H1 (cell line): ENCODE measurements at regions not wholly inside any gene's neighbourhood (a gene's known extent, or its start where the extent isn't known, plus 50 kb on each side); places are given as distances from the start of the nearest gene placed in this dataset.

Experiments
- CTCF ChIA-PET: fragments of 300-600 bp; sonication (Branson Sonifier 250); formaldehyde crosslinking; loops from one replicate; lab custom pipeline; 2021; ENCODE audit not compliant: partially characterized antibody; lab: Charles Lee
- POLR2A ChIA-PET: fragments of 300-600 bp; sonication (Branson Sonifier 250); formaldehyde crosslinking; loops from one replicate; lab custom pipeline; 2021; ENCODE audit warnings: inconsistent platforms; ENCODE audit not compliant: partially characterized antibody; lab: Charles Lee
- DNase-seq, 2 experiments: peaks; one replicate each; pipeline versions ENCODE4 v3.0.0 to v3.0.0-alpha.2; 2010 to 2022; ENCODE audit warnings: low spot score in 2 of 2, low read depth in 1 of 2, mixed read lengths in 1 of 2
- FAIRE-seq: peaks from 2 replicates; lab custom pipeline; 2011; peaks lifted over from hg19 to GRCh38; lab: Jason Lieb, UNC
- H2AFZ ChIP-seq: 2 replicates; pipeline ENCODE4 v1.8.1; 2012; ENCODE audit warnings: low read length, inconsistent platforms
- H2AK5ac ChIP-seq: 2 replicates; pipeline ENCODE4 v1.6.1; 2013; ENCODE audit warnings: low read depth, low read length
- H2BK120ac ChIP-seq: replicated peaks from 2 replicates; pipeline ENCODE3; 2013; ENCODE audit warnings: low read depth, low read length, inconsistent platforms
- H2BK12ac ChIP-seq: 2 replicates; pipeline ENCODE4 v1.6.1; 2013; ENCODE audit warnings: low read depth, low read length
- H2BK15ac ChIP-seq: 2 replicates; pipeline ENCODE4 v1.6.1; 2013; ENCODE audit warnings: low read length
- H2BK20ac ChIP-seq: 2 replicates; pipeline ENCODE4 v1.6.1; 2013; ENCODE audit warnings: low read length
- H2BK5ac ChIP-seq: 2 replicates; pipeline ENCODE4 v1.6.1; 2013; ENCODE audit warnings: low read depth, low read length
- H3K14ac ChIP-seq: 2 replicates; pipeline ENCODE4 v1.6.1; 2013; ENCODE audit warnings: inconsistent platforms; ENCODE audit not compliant: insufficient read length
- H3K18ac ChIP-seq: 2 replicates; pipeline ENCODE4 v1.6.1; 2013; ENCODE audit warnings: low read length; ENCODE audit errors: extremely low read depth
- H3K23ac ChIP-seq: 2 replicates; pipeline ENCODE4 v1.6.1; 2013; ENCODE audit warnings: inconsistent platforms; ENCODE audit not compliant: insufficient read length
- H3K23me2 ChIP-seq: 2 replicates; pipeline ENCODE4 v1.6.1; 2013; ENCODE audit warnings: low read depth, low read length
- H3K27ac ChIP-seq: 2 replicates; pipeline ENCODE4 v1.6.1; 2011; ENCODE audit warnings: low read depth, low read length, inconsistent platforms
- H3K27me3 ChIP-seq, 4 experiments: replicated peaks in 1 of 4; 1 replicate in 1 of 4; 2 replicates in 3 of 4; pipeline versions ENCODE4 v1.6.1 to v1.8.1; 2011 to 2013; ENCODE audit warnings: low read length in 3 of 4, mild to moderate bottlenecking in 3 of 4, inconsistent platforms in 2 of 4, mixed read lengths in 2 of 4, moderate library complexity in 1 of 4; ENCODE audit not compliant: control insufficient read depth in 3 of 4, insufficient read depth in 3 of 4; ENCODE audit errors: extremely low read depth in 1 of 4
- H3K36me3 ChIP-seq, 4 experiments: 2 replicates each; pipeline versions ENCODE4 v1.6.1 to v1.8.1; 2011 to 2013; ENCODE audit warnings: mild to moderate bottlenecking in 4 of 4, low read length in 3 of 4, moderate library complexity in 2 of 4, control low read depth in 1 of 4, inconsistent platforms in 1 of 4; ENCODE audit not compliant: insufficient read depth in 4 of 4, control insufficient read depth in 2 of 4
- H3K4ac ChIP-seq: replicated peaks from 2 replicates; pipeline ENCODE3; 2013; ENCODE audit warnings: low read length, low read depth, mixed read lengths, inconsistent platforms; ENCODE audit not compliant: insufficient read length
- H3K4me1 ChIP-seq, 4 experiments: replicated peaks in 1 of 4; 1 replicate in 1 of 4; 2 replicates in 3 of 4; pipeline versions ENCODE4 v1.6.1 to v1.8.1; 2011 to 2013; ENCODE audit warnings: low read length in 3 of 4, inconsistent platforms in 2 of 4, mixed read lengths in 1 of 4; ENCODE audit not compliant: insufficient read depth in 4 of 4, control insufficient read depth in 3 of 4
- H3K4me2 ChIP-seq, 2 experiments: 2 replicates each; pipeline versions ENCODE4 v1.6.1 to v1.8.1; 2011 to 2013; ENCODE audit warnings: low read depth in 2 of 2, low read length in 2 of 2, control low read depth in 1 of 2, inconsistent platforms in 1 of 2, mild to moderate bottlenecking in 1 of 2; ENCODE audit not compliant: insufficient read depth in 1 of 2
- H3K4me3 ChIP-seq, 4 experiments: fragments of 200-600, 300-600 bp in 1 of 4; sonication (generic), shearing (Covaris generic), sonication (Bioruptor Twin) in 1 of 4; 2 replicates each; pipeline versions ENCODE4 v1.5.1 to v1.8.1; 2011 to 2016; ENCODE audit warnings: low read length in 4 of 4, low read depth in 3 of 4, control low read depth in 2 of 4, inconsistent platforms in 2 of 4, mild to moderate bottlenecking in 2 of 4, mixed read lengths in 1 of 4, moderate library complexity in 1 of 4; ENCODE audit not compliant: insufficient read depth in 2 of 4; ENCODE audit errors: extremely low read depth in 1 of 4
- H3K56ac ChIP-seq: replicated peaks from 2 replicates; pipeline ENCODE3; 2013; ENCODE audit warnings: low read depth, mild to moderate bottlenecking, mixed read lengths, low read length, inconsistent platforms; ENCODE audit not compliant: insufficient read length
- H3K79me1 ChIP-seq: 2 replicates; pipeline ENCODE4 v1.6.1; 2013; ENCODE audit warnings: low read depth, low read length, control low read depth
- H3K79me2 ChIP-seq, 2 experiments: 2 replicates each; pipeline versions ENCODE4 v1.6.1 to v1.8.1; 2012 to 2013; ENCODE audit warnings: low read length in 2 of 2, mild to moderate bottlenecking in 2 of 2, inconsistent platforms in 1 of 2; ENCODE audit not compliant: insufficient read depth in 2 of 2, control insufficient read depth in 1 of 2
- H3K9ac ChIP-seq, 4 experiments: replicated peaks in 1 of 4; 1 replicate in 1 of 4; 2 replicates in 3 of 4; pipeline versions ENCODE4 v1.6.1 to v1.8.1; 2011 to 2013; ENCODE audit warnings: low read depth in 3 of 4, low read length in 3 of 4, control low read depth in 2 of 4, mild to moderate bottlenecking in 2 of 4, moderate library complexity in 2 of 4, inconsistent platforms in 1 of 4; ENCODE audit errors: extremely low read depth in 1 of 4
- H3K9me3 ChIP-seq, 2 experiments: 2 replicates each; pipeline versions ENCODE4 v1.6.1 to v1.8.1; 2012 to 2013; ENCODE audit warnings: mild to moderate bottlenecking in 2 of 2, moderate library complexity in 2 of 2, control low read depth in 1 of 2, inconsistent platforms in 1 of 2, low read depth in 1 of 2, low read length in 1 of 2, mixed read lengths in 1 of 2; ENCODE audit not compliant: insufficient read depth in 2 of 2
- H4K20me1 ChIP-seq, 2 experiments: replicated peaks in 1 of 2; 2 replicates each; pipeline versions ENCODE3 to v1.8.1; 2011 to 2013; ENCODE audit warnings: inconsistent platforms in 2 of 2, low read length in 2 of 2, mild to moderate bottlenecking in 1 of 2; ENCODE audit not compliant: insufficient read depth in 2 of 2, control insufficient read depth in 1 of 2
- H4K5ac ChIP-seq: 2 replicates; pipeline ENCODE4 v1.6.1; 2013; ENCODE audit warnings: low read length, low read depth, mixed read lengths, inconsistent platforms; ENCODE audit not compliant: insufficient read length
- H4K8ac ChIP-seq: 2 replicates; pipeline ENCODE4 v1.8.0; 2013; ENCODE audit warnings: mild to moderate bottlenecking, moderate library complexity, low read length, inconsistent platforms; ENCODE audit not compliant: insufficient read depth; ENCODE audit errors: extremely low read depth
- H4K91ac ChIP-seq: replicated peaks from 2 replicates; pipeline ENCODE3; 2013; ENCODE audit warnings: low read length, mixed read lengths, inconsistent platforms; ENCODE audit not compliant: insufficient read length
- ASH2L ChIP-seq: fragments of 200-600, 300-600 bp; sonication (generic); IDR thresholded peaks from one replicate; pipeline ENCODE4 v1.7.1; 2017; ENCODE audit warnings: low read length
- CHD2 ChIP-seq: IDR thresholded peaks from 2 replicates; pipeline ENCODE4 v1.6.1; 2012; ENCODE audit warnings: low read length, improper control_type of control experiment
- HDAC2 ChIP-seq, 2 experiments: fragments of 300-600 bp in 1 of 2; sonication (generic) in 1 of 2; IDR thresholded peaks; 2 replicates each; pipeline ENCODE4 v1.6.1; 2011 to 2012; ENCODE audit warnings: low read depth in 2 of 2, low read length in 2 of 2, mild to moderate bottlenecking in 2 of 2, moderate library complexity in 2 of 2, borderline replicate concordance in 1 of 2, inconsistent platforms in 1 of 2
- NANOG ChIP-seq: IDR thresholded peaks from 2 replicates; pipeline ENCODE4 v1.6.1; 2011; ENCODE audit warnings: low read length, low read depth, mild to moderate bottlenecking, inconsistent platforms; ENCODE audit not compliant: insufficient read depth, poor library complexity, severe bottlenecking
- RBBP5 ChIP-seq: IDR thresholded peaks from 2 replicates; pipeline ENCODE4 v1.7.1; 2012; ENCODE audit warnings: low read depth, mild to moderate bottlenecking, inconsistent platforms, low read length, moderate library complexity, borderline replicate concordance
- SAP30 ChIP-seq: fragments of 300-600 bp; sonication (generic); IDR thresholded peaks from 2 replicates; pipeline ENCODE4 v1.7.1; 2012; ENCODE audit warnings: low read length, moderate library complexity, mild to moderate bottlenecking, inconsistent platforms; ENCODE audit not compliant: insufficient read depth, insufficient replicate concordance
- TAF1 ChIP-seq: IDR thresholded peaks from 2 replicates; pipeline ENCODE4 v1.6.1; 2011; ENCODE audit warnings: mild to moderate bottlenecking, low read depth, low read length
- WGBS, 2 experiments: shearing (Covaris generic) in 1 of 2; methylation state at CpG; one replicate each; pipeline versions ENCODE4 v1.1.6 to v1.1.7; 2013 to 2015; ENCODE audit warnings: low lambda C conversion rate in 2 of 2, mixed read lengths in 2 of 2, inconsistent platforms in 1 of 2, low coverage in 1 of 2, missing lambda C conversion rate in 1 of 2; ENCODE audit not compliant: insufficient replicate concordance in 2 of 2, insufficient coverage in 1 of 2, insufficient read length in 1 of 2; ENCODE audit errors: extremely low coverage in 1 of 2, missing lambda C conversion rate in 1 of 2; 5-methylcytosine and 5-hydroxymethylcytosine counted together

DNA sequence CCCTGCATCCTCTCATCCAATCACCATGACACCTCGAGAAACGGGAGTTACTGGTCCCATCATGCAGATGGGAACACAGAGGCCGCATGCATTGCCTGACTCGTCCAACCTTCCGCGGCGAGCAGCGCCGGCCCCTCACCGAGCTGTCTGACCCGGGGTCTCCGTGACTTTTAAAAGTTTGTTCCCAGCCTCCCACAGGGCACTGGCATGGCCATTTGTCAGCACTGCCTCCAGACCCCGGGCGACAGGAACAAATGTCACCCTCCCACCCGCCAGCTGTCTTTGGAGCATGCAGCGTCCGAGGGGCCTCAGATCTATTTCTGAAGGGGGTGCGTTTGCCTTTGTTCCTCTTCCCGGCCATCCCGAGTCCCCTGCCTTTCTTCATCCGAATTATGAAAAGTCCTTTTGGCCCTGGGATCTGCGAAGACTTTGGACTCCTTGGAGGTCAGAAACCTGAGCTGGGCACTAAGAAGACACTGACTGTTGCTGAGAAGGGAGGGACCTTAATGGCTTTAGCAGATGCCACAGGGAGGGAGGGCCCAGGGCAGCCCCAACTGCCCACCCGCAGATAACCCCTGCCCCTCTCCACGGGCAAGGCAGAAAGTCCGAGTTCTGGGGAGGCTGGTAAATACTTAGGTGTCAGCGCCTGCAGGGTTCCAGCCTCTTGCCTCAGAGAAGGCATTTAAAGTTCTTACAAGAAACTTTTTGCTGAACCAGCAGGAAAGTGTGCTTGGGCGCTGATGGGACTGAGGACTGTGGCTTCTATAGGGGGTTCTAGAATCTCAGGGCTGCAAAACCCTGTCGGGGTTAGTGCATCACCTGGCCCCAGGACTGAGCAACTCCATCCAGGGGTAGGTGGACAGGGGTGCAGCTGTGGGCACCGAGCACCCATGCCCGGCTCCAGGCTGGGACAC, 348.1 kb downstream of the FOXL1 start:
- Histone ChIP-seq H2AFZ (no peak overlapping the region), H4K5ac (no peak overlapping the region), H3K14ac (no peak overlapping the region), H3K4ac (no peak overlapping the region), H2BK12ac (no peak overlapping the region), H3K4me1 (peaks cover 0 to 3% (median 0%) of the 10 kb centered on the region in 4 experiments; a peak in 1 of 7 replicates), H3K9me3 (peaks cover 2% of the 10 kb centered on the region in 2 experiments; a peak in 2 of 4 replicates), H3K36me3 (no peaks in the 10 kb centered on the region), H4K20me1 (no peaks in the 10 kb centered on the region), H3K23ac (no peak overlapping the region), H3K79me2 (no peaks in the 10 kb centered on the region), H4K91ac (no peak overlapping the region), H3K18ac (no peak overlapping the region), H3K23me2 (no peaks in the 10 kb centered on the region), H2BK20ac (no peak overlapping the region), H2AK5ac (no peak overlapping the region), H3K27me3 (no peaks in the 10 kb centered on the region), H2BK15ac (no peak overlapping the region), H3K27ac (no peak overlapping the region), H3K4me2 (no peak overlapping the region), H3K4me3 (no peak overlapping the region), H3K79me1 (no peaks in the 10 kb centered on the region; the same call in 1 of the 2 replicates), H3K9ac (no peak overlapping the region), H4K8ac (no peak overlapping the region), H2BK5ac (no peak overlapping the region), H2BK120ac (no peak overlapping the region), H3K56ac (no peak overlapping the region)
- CTCF ChIA-PET, result interaction anchor here (1.3 kb wide), 1 partner anchor 22 kb away, joined by 3 read pairs; no protein-coding TSS in a partner anchor
- TF ChIP-seq NANOG (no peak), RBBP5 (no peak), CHD2 (no peak), SAP30 (no peak), ASH2L (no peak), TAF1 (no peak), HDAC2 (IDR thresholded peaks at IDR 0.05; ENCODE audit: borderline replicate concordance in 1 of 2, low read depth in 2 of 2, low read length in 2 of 2) (no peak)
- POLR2A ChIA-PET, result no interaction called here
- no peak for DNase-seq
- FAIRE-seq, result no peak
- 93% methylated on average over 29 of the region's 30 CpGs; no CpG with 5 or more reads in 1 of the 2 experiments for WGBS, 2 experiments
